CD4-positive, alpha-beta T cell treated with Interleukin-10 for 1 hour (primary cell): ENCODE measurements at regions not wholly inside any gene's neighbourhood (a gene's known extent, or its start where the extent isn't known, plus 50 kb on each side); places are given as distances from the start of the nearest gene placed in this dataset.
"Not testable (repeated sequence)": the region's sequence is repeated elsewhere in the genome, so short reads cannot be mapped to it uniquely, and the experiment has no call there.

Experiments
- DNase-seq: peaks from one replicate; pipeline ENCODE4 v3.0.0-alpha.2; 2020

DNA sequence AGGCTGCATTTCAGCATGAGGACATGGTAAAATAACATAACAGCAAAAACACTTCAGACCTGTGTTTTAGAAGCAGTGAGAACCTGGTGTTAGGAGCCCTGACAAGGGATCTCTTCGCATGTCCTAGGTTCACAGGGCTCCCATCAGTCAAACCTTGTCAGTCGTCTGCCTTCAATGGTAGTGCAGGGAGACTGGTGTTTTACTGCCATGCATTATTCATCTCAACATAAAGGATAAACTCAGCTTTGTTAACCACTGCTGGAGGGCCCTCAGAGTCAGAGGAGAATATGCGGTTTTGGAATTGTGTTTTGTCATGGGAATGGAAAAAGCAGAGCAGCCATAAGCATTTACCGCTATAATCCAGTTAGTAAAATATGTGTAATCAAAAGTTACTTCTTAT lies 275.9 kb upstream of the GCFC2 start:
- DNase-seq, result no peak

DNA sequence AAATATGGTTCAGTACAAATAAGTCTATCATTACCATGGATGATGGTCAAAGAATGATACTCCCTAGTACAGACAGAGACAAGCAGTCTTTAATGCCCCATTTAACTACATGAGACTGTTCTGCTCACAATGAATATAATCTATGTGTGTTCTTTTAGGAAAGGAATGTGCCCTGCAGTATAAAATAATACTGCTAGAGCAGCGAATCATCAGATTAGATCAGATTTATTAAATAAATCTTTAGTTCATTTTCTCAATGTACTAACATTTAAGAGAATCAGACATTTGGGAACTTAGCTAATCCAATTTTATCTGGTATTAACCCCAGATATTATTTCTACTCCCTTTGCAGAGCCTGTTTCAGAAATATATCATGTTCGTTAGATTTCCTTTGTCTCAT lies 272.0 kb upstream of the GCFC2 start:
- DNase-seq, result no peak

DNA sequence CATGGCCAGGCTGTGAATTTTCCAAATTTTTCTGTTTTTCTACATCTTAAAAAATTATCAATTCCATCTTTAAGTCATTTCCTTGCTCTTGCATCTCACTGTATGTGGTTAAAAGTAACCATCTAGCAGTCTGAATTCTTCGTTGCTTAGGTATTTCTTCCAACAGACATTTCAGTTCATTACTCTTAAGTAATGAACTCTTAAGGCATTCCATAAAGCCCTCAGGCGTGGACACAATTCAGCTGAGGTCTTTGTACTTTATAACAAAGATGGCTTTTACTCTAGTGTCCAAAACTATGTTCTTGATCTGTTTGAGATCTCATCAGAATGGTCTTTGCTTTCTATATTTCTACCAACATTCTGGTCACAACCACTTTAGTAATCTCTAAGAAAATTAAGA lies 253.9 kb upstream of the GCFC2 start:
- no peak for DNase-seq

DNA sequence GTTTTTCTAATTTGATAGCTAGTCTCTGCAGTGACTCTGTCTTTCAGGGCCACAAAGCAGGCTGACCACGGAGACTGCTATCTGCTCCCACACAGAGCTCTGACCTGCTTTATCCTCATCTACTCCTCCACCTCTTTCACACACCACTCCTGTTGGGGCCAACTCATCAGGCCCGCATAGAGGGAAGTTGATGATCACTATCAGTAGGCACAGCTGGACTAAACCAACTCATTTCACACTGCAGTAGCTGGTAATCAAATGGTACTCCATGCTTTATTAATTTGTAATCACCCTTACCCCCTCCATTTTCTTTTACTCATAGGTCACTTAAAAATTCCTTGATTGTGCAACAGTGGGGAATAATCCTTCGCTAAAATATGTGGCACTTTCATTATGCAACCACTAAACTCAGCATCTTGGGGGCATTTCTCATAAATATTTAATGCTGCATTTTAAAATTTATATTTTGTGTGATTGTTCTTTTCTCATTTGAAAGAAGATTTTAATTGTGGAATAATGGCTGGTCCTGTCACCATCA lies 249.8 kb upstream of the GCFC2 start:
- DNase-seq, result no peak

DNA sequence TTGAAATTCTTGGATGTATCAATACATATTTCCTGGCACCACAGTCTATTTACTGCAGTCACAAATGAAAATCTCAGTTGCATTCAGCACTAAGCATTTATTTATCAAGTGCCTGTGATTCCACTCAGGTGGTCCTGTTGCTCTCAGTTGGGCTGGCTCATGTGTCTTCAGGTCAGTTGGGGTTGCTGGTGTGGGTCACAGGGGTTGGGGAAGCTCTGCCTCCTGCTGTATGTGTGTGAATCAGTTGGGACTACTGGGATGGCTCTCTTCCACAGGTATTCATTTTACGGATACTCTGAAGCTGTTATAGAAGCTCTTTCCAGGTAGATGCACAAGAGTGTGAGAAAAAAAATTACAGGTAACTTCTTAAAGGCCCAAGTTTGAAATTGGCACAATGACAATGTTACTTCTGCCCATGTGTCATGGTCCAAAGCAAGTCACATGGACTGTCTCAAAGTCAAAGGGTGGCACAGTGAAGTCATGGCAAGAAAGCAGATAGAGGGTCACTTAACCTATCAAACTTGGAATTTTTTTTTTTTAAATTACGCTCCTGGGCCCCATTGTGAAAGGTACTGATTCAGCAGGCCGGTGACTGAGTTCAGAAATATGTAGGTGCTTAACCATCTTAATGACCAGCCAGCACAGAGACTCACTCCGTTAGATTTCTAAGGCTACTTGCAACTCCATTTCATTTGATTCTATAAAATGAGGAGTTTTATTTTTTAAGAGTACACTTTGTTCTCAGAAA lies 249.2 kb upstream of the GCFC2 start:
- DNase-seq, result no peak

DNA sequence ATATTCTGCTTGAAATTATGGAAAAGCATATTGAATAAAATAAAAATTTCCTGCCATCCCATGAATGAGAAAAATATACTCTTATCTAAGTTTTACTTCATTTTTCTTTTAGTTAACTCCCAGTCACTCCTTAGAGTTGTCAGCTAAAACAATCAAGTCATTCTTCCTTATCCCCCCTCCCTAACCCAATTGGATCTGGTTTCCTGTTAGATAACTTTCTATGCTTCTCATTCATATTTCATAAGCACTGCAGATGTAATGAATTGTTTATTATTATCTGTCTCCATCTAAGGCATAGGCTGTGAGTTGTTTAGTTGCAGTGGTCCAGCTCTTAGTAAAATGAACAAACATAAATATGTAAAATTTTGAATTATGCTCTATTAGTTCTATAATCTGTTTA lies 244.0 kb upstream of the GCFC2 start:
- no peak for DNase-seq

DNA sequence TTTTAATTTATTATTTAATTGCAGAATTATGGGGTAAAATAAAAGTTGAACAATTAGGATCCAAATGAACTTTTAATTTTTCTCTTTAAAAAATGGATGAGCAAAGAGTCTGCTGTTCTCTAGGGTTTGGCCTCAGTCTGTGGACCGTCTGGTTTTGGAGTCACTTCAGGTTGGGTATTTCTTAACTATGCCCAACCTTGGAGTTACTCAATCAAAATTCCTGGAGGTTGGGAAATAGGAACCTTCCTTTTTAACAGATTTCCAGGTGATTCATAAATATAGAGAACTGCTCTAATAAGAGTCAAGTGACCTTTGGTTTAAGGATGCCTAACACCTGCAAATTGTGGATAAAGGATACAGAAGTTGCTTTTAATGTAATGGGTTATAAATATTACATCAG lies 241.5 kb upstream of the GCFC2 start:
- DNase-seq, result no peak

DNA sequence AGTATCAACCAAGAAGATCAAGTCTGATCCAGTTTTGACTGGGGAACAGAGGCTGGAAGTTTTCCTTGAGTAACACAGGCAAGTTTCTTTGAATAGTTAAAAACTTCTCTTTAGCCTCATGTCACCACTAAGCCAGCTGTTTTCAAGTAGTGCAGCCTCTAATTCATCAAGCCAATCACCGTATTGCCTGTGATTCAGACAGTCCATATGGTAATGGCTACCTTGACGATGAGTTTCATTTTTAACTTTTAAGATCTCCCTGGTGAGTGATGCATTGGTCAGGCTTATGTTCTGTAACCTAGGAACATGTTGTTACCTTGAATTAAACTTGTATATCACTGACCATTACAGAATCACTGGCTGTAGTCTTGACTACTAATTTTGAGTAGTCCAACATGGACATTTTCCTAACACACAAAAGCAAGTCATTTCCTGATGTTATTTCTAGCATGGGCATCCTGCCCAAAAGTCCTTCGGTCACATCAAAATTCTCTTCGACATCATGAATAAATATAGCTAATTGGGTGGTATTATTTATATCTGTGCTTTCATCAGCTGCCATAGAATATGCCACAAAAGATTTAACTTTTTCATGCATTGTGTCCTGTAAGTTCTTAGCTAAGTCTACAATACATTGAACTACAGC lies 238.8 kb upstream of the GCFC2 start:
- no peak for DNase-seq

DNA sequence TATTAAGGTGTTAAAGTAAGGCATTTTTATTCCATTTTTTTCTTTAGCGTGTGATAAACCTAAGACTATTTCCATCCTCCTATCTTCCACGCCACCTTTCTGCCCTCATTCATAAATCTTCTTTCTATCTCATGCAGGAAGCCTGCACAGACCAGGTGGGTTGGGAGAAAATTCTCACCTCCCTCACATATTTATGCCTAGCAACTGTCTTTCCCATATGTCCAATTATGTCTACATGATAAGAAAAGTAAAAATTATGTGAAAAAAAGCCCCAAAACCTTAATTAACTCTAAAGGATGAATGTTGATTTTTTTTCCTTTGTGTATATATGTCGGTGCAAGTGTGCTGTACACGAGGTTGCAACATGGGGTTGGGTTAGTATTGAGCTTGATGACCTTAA lies 225.6 kb upstream of the GCFC2 start:
- DNase-seq, result no peak

DNA sequence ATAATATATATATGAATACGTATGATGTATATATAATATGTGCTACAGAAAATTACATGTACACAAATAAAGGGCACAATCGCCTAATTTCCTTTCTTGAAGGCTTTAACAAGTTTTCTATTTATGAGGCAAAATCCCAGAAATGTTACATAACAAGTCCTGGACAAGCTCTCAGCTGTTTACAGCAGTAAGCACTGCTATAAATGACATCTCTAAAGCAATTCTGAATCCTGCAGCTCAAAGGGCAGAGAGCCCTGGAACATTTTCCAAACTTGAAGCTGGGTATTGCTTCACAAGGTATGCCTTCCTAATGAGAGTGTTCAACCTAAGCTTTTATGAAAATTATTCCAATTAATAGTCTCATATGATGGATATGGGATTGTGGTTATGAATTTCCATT lies 222.3 kb upstream of the GCFC2 start:
- DNase-seq, result no peak

DNA sequence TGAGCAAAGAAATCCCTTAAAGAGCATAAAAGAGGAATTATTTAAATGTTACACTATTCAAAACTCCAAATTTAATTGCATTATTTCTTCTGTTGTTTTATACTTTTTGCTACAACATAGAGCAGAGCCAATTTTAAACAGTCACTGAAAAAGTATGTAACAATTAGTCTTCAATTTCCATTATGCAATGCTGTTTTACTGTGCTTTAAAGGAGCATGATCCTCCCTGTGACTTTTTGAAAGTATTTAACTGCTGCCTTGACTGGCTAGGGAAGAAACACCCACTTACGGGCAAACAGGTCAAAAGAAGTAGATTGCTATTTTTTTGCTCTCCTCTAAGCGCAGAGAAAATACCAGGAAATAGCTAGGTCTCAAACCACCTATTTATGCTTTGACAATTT lies 217.4 kb upstream of the GCFC2 start:
- no peak for DNase-seq

DNA sequence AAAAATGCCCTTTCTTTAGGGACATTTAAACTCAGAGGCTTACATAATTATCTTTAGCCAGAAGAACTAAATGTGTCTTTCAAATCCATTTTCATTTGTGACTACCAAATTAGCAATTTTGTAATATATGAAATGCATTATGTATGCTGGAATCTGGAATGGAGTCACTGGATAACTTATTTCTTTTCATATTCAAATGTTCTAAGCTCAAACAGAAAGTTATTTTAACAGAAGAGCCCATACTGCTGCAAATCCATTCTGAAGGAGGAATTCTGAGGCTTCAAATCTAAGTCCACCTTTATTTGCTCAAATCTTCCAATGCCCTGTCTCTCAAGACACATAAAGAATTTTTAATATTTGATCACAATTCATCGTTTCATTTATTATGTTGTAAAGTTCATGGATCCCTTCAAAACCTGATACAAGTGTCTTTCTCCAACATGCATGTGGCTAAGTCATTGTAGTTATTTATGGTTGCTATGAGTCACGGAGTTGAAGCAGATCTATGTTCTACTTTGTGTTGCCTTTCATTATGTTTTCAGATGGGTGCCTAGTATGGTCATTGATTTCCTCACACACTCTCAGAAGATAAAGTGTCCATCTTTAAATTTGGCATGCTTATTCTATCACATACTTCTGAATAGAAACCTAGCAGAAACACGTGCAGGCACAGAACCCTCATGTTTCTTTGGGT lies 214.8 kb upstream of the GCFC2 start:
- no peak for DNase-seq

DNA sequence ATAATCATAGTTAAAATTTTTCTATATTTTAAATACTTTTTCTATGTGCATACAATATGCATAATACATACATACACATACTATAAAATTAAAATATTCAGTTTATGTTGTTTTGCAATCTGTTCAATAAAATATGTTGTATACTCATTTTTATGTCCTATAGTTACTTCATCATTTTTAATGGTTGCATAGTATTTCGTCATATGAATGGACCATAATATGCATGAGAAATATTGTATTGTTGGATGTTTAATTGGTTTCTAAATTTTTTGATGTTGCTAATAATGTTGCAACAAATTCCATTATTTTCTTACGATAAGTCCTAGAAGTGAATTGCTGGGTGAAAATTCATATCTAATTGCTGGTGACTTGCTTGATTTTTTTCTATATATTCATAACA lies 211.5 kb upstream of the GCFC2 start:
- no peak for DNase-seq

DNA sequence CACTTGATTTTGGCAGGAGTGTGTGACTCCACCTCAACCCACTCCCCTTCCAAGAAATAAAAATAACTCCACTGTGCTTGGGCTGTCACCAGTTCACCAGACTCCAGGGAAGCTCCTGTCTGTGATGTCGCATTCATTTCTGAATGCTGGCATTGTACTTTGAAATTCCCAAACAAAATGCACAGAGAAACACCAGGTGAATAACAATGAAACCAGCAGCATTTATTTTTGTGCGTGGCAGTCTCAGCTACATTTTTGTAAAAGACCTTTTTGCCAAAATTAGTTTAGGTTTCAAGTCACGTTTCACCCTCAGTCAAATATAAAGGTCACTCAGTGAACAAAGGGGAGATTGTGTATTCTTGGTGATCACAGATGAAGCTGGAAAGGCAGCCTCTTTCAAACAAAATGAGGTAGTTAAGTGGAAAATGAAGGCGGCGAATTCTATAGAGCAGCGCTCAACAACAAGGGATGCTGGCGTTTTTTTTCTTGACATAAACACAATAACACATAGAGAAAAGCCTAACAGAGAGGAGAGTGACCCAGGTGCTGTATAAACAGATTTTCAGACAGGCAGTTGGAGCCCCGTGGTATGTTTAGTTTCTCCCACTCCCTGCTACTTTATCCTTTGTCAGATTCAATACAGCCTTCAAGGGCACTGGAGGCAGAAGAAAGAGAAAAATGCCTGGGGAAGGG lies 210.3 kb upstream of the GCFC2 start:
- no peak for DNase-seq

DNA sequence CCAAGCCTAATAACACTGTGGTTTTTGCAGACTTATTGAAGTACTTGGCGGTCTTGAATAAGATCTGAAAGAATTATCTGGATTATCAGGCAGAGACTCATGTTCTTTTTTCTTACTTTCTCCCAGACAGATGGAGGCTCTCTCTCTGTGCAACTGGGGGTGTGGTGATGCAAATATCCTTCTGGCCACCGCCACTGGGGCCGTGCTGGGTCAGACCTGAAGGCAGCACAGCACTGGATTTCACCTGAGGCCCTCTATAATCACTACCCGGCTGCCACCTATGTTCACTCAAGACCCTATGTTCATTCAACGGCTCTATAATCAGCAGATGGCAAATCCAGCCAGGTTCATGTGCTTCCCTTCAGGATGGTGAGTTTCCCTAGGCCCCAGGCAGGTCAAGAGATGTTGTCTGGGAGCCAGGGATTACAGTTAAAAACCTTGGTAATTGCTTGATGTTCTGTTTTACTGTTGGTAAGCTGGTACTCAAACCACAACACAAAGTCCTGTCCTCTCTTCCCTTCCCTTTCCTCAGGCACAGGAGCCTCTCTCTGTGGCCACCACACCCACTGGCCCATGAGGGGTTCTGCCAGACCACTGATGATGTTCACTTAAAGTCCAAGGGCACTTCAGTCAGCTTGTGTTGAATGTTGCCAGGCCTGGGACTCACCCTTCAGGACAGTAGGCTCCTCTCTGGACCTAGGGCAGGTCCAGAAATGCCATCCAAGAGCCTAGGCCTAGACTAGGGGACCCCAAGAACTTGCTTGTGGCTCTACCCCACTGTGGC lies 205.3 kb upstream of the GCFC2 start:
- DNase-seq, result no peak

DNA sequence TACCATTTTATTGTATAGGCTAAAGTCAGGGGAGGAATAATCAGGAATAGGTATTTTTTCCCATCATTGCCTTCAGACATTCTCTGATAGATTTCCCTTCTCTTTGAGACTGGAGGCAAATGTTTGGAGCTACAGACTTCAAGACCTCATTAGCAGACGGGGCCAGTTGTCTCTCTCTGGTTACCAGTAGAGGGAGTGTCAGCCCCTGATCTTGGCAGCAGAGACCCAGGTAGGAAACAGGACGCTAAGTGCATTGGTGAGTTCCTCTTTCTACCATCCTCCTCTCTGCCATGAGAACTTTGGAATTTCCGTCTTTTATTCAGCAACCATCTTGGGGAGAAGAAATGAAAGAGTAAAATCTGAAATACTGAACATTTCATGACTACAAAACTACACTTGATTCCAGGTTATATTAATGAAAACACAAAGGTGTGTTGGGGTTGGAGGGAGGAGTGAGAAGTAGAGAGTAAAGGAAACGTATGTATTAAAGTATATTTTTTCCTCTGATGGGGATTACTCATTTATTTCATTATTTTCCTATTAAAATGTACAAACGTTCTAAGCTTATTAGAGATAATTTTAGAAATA lies 186.2 kb upstream of the GCFC2 start:
- no peak for DNase-seq

DNA sequence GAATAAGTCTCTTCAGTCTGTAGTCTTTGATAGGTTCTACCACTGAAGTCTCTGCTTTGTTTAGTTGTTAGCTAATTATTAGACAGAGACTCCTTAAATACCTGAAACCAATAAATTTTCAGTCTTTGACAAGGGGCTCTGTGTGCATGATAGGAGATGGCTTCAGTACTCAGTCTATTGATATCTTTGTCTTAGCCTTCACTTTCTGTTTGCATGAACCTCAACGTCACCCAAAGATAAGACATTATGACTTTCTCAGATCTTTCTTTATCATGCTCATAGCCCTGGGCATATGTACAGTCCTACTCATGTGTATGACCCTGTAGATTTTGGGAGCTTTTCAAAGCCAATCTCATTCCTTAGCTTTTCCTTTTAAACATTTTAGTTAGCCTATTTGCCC lies 183.5 kb upstream of the GCFC2 start:
- no peak for DNase-seq

DNA sequence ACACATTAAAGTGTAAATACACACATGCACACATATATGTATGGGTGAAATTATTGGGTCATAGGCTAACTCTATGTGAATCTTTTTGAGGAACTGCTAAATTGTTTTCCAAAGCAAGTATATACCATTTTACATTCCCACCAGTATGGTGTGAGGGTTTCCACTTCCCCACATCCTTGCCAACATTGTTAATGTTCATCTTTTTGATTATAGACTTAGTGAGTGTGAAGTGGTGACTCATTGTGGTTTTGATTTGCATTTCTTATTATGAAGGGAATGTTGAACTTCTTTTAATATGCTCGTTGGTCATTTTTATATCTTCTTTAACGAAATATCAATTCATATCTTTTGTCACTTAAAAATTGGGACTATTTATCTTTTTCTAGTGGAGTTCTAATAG lies 181.8 kb upstream of the GCFC2 start:
- DNase-seq, result no peak

DNA sequence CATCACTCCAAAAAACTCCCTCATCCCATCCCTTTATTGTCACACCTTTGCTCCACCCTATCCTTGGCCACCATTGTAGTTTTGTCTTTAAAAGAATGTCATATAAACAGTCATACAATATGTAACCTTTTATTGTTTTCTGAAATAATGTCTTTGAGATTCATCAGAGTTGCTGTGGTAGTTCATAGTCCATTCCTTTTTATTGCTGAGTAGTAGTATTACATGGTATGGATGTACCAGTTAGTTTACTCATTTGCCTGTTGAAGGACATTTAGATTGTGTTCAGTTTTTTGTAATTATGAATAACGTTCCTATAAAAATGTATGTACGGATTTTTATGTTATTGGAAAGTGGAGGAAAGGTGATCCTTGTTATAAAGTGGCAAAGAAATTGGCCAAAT lies 171.8 kb upstream of the GCFC2 start:
- DNase-seq, result no peak

DNA sequence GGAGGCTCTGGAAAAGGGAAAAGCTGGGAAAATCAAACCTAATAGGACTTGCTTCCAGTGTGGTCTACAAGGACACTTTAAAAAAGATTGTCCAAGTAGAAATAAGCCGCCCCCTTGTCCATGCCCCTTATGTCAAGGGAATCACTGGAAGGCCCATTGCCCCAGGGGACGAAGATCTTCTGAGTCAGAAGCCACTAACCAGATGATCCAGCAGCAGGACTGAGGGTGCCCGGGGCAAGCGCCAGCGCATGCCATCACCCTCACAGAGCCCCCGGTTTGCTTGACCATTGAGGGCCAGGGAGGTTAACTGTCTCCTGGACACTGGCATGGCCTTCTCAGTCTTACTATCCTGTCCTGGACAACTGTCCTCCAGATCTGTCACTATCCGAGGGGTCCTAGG lies 164.9 kb upstream of the GCFC2 start:
- DNase-seq, result not testable (repeated sequence)

DNA sequence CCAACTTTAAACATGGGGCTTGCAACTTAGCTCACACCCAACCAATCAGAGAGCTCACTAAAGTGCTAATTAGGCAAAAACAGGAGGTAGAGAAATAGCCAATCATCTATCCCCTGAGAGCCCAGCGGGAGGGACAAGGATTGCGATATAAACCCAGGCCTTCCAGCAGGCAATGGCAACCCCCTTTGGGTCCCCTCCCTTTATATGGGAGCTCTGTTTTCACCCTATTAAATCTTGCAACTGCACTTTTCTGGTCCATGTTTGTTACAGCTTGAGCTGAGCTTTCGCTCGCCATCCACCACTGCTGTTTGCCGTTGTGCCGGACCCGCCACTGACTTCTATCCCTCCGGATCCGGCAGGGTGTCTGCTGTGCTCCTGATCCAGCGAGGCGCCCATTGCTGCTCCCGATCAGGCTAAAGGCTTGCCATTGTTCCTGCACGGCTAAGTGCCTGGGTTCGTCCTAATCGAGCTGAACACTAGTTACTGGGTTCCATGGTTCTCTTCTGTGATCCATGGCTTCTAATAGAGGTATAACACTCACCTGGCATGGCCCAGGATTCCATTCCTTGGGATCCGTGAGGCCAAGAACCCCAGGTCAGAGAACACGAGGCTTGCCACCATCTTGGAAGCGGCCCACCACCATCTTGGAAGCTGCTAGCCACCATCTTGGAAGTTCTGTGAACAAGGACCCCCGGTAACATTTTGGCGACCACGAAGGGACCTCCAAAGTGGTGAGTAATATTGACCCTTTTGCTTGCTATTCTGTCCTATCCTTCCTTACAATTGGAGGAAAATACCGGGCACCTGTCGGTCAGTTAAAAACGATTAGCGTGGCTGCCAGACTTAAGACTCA lies 161.3 kb upstream of the GCFC2 start:
- DNase-seq, result not testable (repeated sequence)
